ENCODE measurements at regions not wholly inside any gene's neighbourhood (a gene's known extent, or its start where the extent isn't known, plus 50 kb on each side); places are given as distances from the start of the nearest gene placed in this dataset.

DNA sequence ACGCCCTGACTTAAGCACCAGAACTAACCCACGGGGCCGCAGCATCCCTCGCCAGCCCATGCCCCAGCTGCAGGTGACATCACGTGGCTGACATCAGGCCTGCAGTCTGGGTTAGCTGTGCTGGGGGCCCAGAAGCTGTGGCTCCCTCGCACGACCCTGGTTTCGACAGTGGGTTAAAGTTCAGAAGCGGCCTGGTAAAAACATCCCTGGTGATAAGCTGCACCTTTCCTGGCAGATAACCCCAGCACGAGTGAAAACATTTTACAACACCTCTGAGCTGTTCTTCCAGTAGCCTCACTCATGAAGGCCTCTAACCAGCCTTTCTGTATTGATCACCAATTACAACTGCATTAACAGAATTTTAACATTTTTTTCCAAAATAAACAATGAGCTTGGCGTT is 136.4 kb upstream of the RREB1 start (continued):
- no peak for TF ChIP-seq ZNF561 (tag by site-specific recombination; IDR thresholded peaks at IDR 0.05; ENCODE audit: borderline replicate concordance)
- TF ChIP-seq ZBTB20 (tag by site-specific recombination; IDR thresholded peaks at IDR 0.05) = no peak

- ChIA-PET POLR2A (no interaction called here), CTCF (interaction anchor here (0.6 to 1.6 kb wide), 2 partner anchors 271 to 965 kb away, joined by 3 to 8 read pairs; no protein-coding TSS in a partner anchor)
- Histone ChIP-seq H3K36me3 (ENCODE audit: control insufficient read depth in 2 of 2, insufficient read depth in 1 of 2, low read length in 2 of 2) (no peaks in the 10 kb centered on the region), H3K4me1 (ENCODE audit: control insufficient read depth, insufficient read depth, low read length) (no peaks in the 10 kb centered on the region), H3K9me3 (ENCODE audit: control insufficient read depth, insufficient read depth, low read depth, low read length) (no peaks in the 10 kb centered on the region), H3K4me3 (ENCODE audit: low read depth, low read length) (no peak overlapping the region), H3K27ac (ENCODE audit: extremely low read depth, low read depth, low read length) (no peak overlapping the region)
- no peak for TF ChIP-seq ZNF211 (tag by site-specific recombination; IDR thresholded peaks at IDR 0.05; ENCODE audit: low read depth)
- TF ChIP-seq PRDM1 (tag by site-specific recombination; IDR thresholded peaks at IDR 0.05) = 0 out of 2 replicates have a peak, but pooled peaks have one; percentile 35
- TF ChIP-seq SCRT2 (tag by site-specific recombination; IDR thresholded peaks at IDR 0.05) = no peak
- no peak for TF ChIP-seq ZNF416 (tag by site-specific recombination; IDR thresholded peaks at IDR 0.05)
- TF ChIP-seq FEZF1 (tag by site-specific recombination; IDR thresholded peaks at IDR 0.05) = no peak
- no peak for TF ChIP-seq ZNF629 (tag by site-specific recombination; IDR thresholded peaks at IDR 0.05)
- no peak for TF ChIP-seq ZNF112 (tag by site-specific recombination; IDR thresholded peaks at IDR 0.05)
- no peak for TF ChIP-seq ZNF747 (tag by site-specific recombination; IDR thresholded peaks at IDR 0.05)
- TF ChIP-seq ZNF600 (tag by site-specific recombination; IDR thresholded peaks at IDR 0.05) = peak; percentile 41; the same call in 1 of the 2 replicates
These were observed 135.3 kb upstream of the RREB1 start for GRCh38 chr6:6972456-6972855.

DNA sequence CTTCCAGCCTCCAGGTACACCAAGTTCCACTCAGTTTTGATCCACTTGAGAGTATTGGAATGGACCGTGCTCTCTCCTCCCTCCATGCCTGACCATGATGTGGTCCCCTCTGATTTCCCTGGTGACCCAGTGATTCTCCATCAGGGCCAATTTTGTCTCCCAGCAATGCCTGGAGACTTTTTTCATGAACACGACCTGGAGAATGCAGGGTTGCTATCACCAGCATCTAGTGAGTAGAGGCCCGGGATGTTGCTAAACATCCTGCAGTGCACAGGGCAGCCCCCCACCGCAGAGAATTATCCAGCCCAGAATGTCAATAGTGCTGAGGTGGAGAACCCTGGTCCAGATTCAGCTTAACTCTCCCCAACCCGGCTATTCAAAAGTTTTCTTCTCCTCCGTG is 134.0 kb upstream of the RREB1 start:
- no peaks in the 10 kb centered on the region for H3K9me3 ChIP-seq (ENCODE audit: control insufficient read depth, insufficient read depth, low read depth, low read length)
- H3K4me1 ChIP-seq (ENCODE audit: control insufficient read depth, insufficient read depth, low read length) = no peaks in the 10 kb centered on the region
- no peaks in the 10 kb centered on the region for H3K36me3 ChIP-seq (ENCODE audit: control insufficient read depth in 2 of 2, insufficient read depth in 1 of 2, low read length in 2 of 2)
- H3K4me3 ChIP-seq (ENCODE audit: low read depth, low read length) = no peak overlapping the region
- no peak overlapping the region for H3K27ac ChIP-seq (ENCODE audit: extremely low read depth, low read depth, low read length)
- ChIA-PET CTCF (no interaction called here), POLR2A (no interaction called here)
- no peak for TF ChIP-seq ZNF169 (tag by site-specific recombination; IDR thresholded peaks at IDR 0.05)
- TF ChIP-seq ZFP3 (tag by site-specific recombination; IDR thresholded peaks at IDR 0.05; ENCODE audit: low read depth) = no peak
- no peak for TF ChIP-seq MZF1 (tag by site-specific recombination; IDR thresholded peaks at IDR 0.05; ENCODE audit: borderline replicate concordance)
- TF ChIP-seq ZNF624 (tag by site-specific recombination; IDR thresholded peaks at IDR 0.05) = no peak
- no peak for TF ChIP-seq ZNF610 (tag by site-specific recombination; IDR thresholded peaks at IDR 0.05; ENCODE audit: borderline replicate concordance)
- no peak for TF ChIP-seq ZNF266 (tag by site-specific recombination; IDR thresholded peaks at IDR 0.05; ENCODE audit: low read depth)
- no peak for TF ChIP-seq ZNF514 (tag by site-specific recombination; IDR thresholded peaks at IDR 0.05)
- no peak for TF ChIP-seq BCL11B (tag by site-specific recombination; IDR thresholded peaks at IDR 0.05; ENCODE audit: low read depth)
- TF ChIP-seq GLIS1 (tag by site-specific recombination; IDR thresholded peaks at IDR 0.05) = no peak
- no peak for TF ChIP-seq MYNN (tag by site-specific recombination; IDR thresholded peaks at IDR 0.05; ENCODE audit: borderline replicate concordance)
- TF ChIP-seq ZNF747 (tag by site-specific recombination; IDR thresholded peaks at IDR 0.05) = no peak
- TF ChIP-seq, protein P1, sequence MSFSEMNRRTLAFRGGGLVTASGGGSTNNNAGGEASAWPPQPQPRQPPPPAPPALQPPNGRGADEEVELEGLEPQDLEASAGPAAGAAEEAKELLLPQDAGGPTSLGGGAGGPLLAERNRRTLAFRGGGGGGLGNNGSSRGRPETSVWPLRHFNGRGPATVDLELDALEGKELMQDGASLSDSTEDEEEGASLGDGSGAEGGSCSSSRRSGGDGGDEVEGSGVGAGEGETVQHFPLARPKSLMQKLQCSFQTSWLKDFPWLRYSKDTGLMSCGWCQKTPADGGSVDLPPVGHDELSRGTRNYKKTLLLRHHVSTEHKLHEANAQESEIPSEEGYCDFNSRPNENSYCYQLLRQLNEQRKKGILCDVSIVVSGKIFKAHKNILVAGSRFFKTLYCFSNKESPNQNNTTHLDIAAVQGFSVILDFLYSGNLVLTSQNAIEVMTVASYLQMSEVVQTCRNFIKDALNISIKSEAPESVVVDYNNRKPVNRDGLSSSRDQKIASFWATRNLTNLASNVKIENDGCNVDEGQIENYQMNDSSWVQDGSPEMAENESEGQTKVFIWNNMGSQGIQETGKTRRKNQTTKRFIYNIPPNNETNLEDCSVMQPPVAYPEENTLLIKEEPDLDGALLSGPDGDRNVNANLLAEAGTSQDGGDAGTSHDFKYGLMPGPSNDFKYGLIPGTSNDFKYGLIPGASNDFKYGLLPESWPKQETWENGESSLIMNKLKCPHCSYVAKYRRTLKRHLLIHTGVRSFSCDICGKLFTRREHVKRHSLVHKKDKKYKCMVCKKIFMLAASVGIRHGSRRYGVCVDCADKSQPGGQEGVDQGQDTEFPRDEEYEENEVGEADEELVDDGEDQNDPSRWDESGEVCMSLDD (tag by site-specific recombination; IDR thresholded peaks at IDR 0.05) = no peak
- no peak for TF ChIP-seq ZNF423 (tag by site-specific recombination; IDR thresholded peaks at IDR 0.05)
- TF ChIP-seq, protein P2, sequence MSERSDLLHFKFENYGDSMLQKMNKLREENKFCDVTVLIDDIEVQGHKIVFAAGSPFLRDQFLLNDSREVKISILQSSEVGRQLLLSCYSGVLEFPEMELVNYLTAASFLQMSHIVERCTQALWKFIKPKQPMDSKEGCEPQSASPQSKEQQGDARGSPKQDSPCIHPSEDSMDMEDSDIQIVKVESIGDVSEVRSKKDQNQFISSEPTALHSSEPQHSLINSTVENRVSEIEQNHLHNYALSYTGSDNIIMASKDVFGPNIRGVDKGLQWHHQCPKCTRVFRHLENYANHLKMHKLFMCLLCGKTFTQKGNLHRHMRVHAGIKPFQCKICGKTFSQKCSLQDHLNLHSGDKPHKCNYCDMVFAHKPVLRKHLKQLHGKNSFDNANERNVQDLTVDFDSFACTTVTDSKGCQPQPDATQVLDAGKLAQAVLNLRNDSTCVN (tag by site-specific recombination; optimal IDR thresholded peaks at IDR 0.05) = no peak
- no peak for TF ChIP-seq ZNF140 (tag by site-specific recombination; IDR thresholded peaks at IDR 0.05)
- TF ChIP-seq REPIN1 (tag by site-specific recombination; IDR thresholded peaks at IDR 0.05; ENCODE audit: low read depth) = no peak
- TF ChIP-seq ZNF791 (tag by site-specific recombination; IDR thresholded peaks at IDR 0.05) = no peak
- TF ChIP-seq ZNF416 (tag by site-specific recombination; IDR thresholded peaks at IDR 0.05) = no peak

Measured in HEK293 (cell line).